ENCODE measurements at regions not wholly inside any gene's neighbourhood (a gene's known extent, or its start where the extent isn't known, plus 50 kb on each side); places are given as distances from the start of the nearest gene placed in this dataset.
"Not testable (repeated sequence)": the region's sequence is repeated elsewhere in the genome, so short reads cannot be mapped to it uniquely, and the experiment has no call there.

- not testable (repeated sequence) for DNase-seq (ENCODE audit: low spot score)
These were observed 115.6 kb upstream of the MBNL1 start for GRCh38 chr3:152153115-152153514.

- no peak for DNase-seq (ENCODE audit: low spot score)
These were observed 113.3 kb upstream of the MBNL1 start for GRCh38 chr3:152155246-152156020.

GRCh38 chr3:152156880-152157279, 111.8 kb upstream of the MBNL1 start:
- no peak for DNase-seq (ENCODE audit: low spot score)

- no peak for DNase-seq (ENCODE audit: low spot score)
These were observed 111.4 kb upstream of the MBNL1 start for GRCh38 chr3:152157337-152157736.

- no peak for DNase-seq (ENCODE audit: low spot score)
These were observed 109.4 kb upstream of the MBNL1 start for GRCh38 chr3:152159328-152159727.

GRCh38 chr3:152160350-152161011, 108.2 kb upstream of the MBNL1 start:
- no peak for DNase-seq (ENCODE audit: low spot score)

GRCh38 chr3:152172460-152172859, 96.3 kb upstream of the MBNL1 start:
- peak; percentile 3 for DNase-seq (ENCODE audit: low spot score)

GRCh38 chr3:152173627-152174026, 95.1 kb upstream of the MBNL1 start:
- no peak for DNase-seq (ENCODE audit: low spot score)

- DNase-seq (ENCODE audit: low spot score), result no peak
These were observed 93.7 kb upstream of the MBNL1 start for GRCh38 chr3:152174876-152175527.

- peak; percentile 44 for DNase-seq (ENCODE audit: low spot score)
These were observed 93.2 kb upstream of the MBNL1 start for GRCh38 chr3:152175528-152175889.

- DNase-seq (ENCODE audit: low spot score), result peak; percentile 5
These were observed 92.5 kb upstream of the MBNL1 start for GRCh38 chr3:152176241-152176640.

- DNase-seq (ENCODE audit: low spot score), result no peak
These were observed 91.7 kb upstream of the MBNL1 start for GRCh38 chr3:152176998-152177397.

- DNase-seq (ENCODE audit: low spot score), result no peak
These were observed 91.0 kb upstream of the MBNL1 start for GRCh38 chr3:152177757-152178156.

- no peak for DNase-seq (ENCODE audit: low spot score)
These were observed 85.3 kb upstream of the MBNL1 start for GRCh38 chr3:152183473-152183872.

GRCh38 chr3:152184971-152185686, 83.6 kb upstream of the MBNL1 start:
- no peak for DNase-seq (ENCODE audit: low spot score)

GRCh38 chr3:152185891-152186630, 82.7 kb upstream of the MBNL1 start:
- DNase-seq (ENCODE audit: low spot score), result peak; percentile 16

- no peak for DNase-seq (ENCODE audit: low spot score)
These were observed 78.0 kb upstream of the MBNL1 start for GRCh38 chr3:152190636-152191183.

- DNase-seq (ENCODE audit: low spot score), result no peak
These were observed 76.7 kb upstream of the MBNL1 start for GRCh38 chr3:152192050-152192449.

- no peak for DNase-seq (ENCODE audit: low spot score)
These were observed 75.6 kb upstream of the MBNL1 start for GRCh38 chr3:152192936-152193672.

GRCh38 chr3:152193673-152194267, 75.0 kb upstream of the MBNL1 start:
- DNase-seq (ENCODE audit: low spot score), result no peak
